Activated CD8-positive, alpha-beta T cell treated with anti-CD3 and anti-CD28 coated beads for 36 hours (primary cell): ENCODE measurements at regions not wholly inside any gene's neighbourhood (a gene's known extent, or its start where the extent isn't known, plus 50 kb on each side); places are given as distances from the start of the nearest gene placed in this dataset.

Experiments used
- ATAC-seq: fragments of 200-7000 bp; cut with Tn5 transposase; one replicate; pipeline ENCODE4 v1.10.0; 2021; ENCODE audit warnings: mild to moderate bottlenecking, moderate library complexity
- CTCF ChIA-PET: fragments of 350-600 bp; sonication (Branson Sonifier 250); formaldehyde crosslinking; loops from one replicate; lab custom pipeline; 2021; ENCODE audit warnings: antibody characterized with exemption; lab: Charles Lee
- POLR2A ChIA-PET: fragments of 350-600 bp; sonication (Branson Sonifier 250); formaldehyde crosslinking; loops from one replicate; lab custom pipeline; 2021; ENCODE audit warnings: antibody characterized with exemption; lab: Charles Lee
- DNase-seq: peaks from one replicate; pipeline ENCODE4 v3.0.0-alpha.2; 2020
- H3K27ac Mint-ChIP-seq: one replicate; pipeline ENCODE4 v1.8.0; 2021; ENCODE audit warnings: mild to moderate bottlenecking, mixed read lengths
- H3K27me3 Mint-ChIP-seq: one replicate; pipeline ENCODE4 v1.8.0; 2021; ENCODE audit warnings: mixed read lengths
- H3K36me3 Mint-ChIP-seq: one replicate; pipeline ENCODE4 v1.8.0; 2021; ENCODE audit warnings: low read depth, mixed read lengths
- H3K4me1 Mint-ChIP-seq: one replicate; pipeline ENCODE4 v1.8.0; 2021; ENCODE audit warnings: low read depth, mixed read lengths
- H3K4me3 Mint-ChIP-seq: one replicate; pipeline ENCODE4 v1.8.0; 2021; ENCODE audit warnings: mild to moderate bottlenecking, moderate library complexity, mixed read lengths
- H3K9me3 Mint-ChIP-seq: one replicate; pipeline ENCODE4 v1.8.0; 2021; ENCODE audit warnings: mixed read lengths
- intact Hi-C: fragments of 100-400 bp; cut with micrococcal nuclease; formaldehyde crosslinking; loops from one replicate; pipeline ENCODE4 v1.10.0; 2022
- TF ChIP-seq, protein P1 (sequence below): fragments of 200-600 bp; IDR thresholded peaks from one replicate; pipeline ENCODE4 v1.8.0; 2022; ENCODE audit warnings: antibody characterized with exemption, mild to moderate bottlenecking

DNA sequence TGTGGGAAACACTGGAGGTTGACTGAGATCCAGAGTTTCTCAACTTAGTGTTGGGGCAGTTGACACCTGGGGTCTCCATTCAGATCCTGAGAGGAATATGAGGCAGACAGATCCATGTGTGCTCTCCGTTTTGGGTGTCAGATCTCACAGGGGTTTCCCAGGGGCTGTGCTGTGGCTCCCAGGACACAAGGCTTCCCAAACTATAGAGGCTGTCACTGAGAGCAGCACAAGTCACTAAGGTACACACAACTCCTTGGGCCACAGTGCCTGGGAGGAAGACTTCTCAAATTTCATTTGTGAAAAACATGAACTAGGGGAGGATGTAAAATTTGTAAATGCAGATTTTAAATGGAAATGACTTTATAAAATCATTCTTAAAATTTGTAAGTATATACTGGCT lies 363.6 kb downstream of the FBXO8 start:
- ChIA-PET POLR2A (no interaction called here), CTCF (no interaction called here)
- H3K9me3 Mint-ChIP-seq: no peaks in the 10 kb centered on the region
- no peak for ATAC-seq
- H3K27ac Mint-ChIP-seq: no peak overlapping the region
- H3K4me1 Mint-ChIP-seq: no peaks in the 10 kb centered on the region
- intact Hi-C loops: no loop called here
- H3K4me3 Mint-ChIP-seq: no peak overlapping the region
- no peaks in the 10 kb centered on the region for H3K36me3 Mint-ChIP-seq
- TF ChIP-seq, protein P1, sequence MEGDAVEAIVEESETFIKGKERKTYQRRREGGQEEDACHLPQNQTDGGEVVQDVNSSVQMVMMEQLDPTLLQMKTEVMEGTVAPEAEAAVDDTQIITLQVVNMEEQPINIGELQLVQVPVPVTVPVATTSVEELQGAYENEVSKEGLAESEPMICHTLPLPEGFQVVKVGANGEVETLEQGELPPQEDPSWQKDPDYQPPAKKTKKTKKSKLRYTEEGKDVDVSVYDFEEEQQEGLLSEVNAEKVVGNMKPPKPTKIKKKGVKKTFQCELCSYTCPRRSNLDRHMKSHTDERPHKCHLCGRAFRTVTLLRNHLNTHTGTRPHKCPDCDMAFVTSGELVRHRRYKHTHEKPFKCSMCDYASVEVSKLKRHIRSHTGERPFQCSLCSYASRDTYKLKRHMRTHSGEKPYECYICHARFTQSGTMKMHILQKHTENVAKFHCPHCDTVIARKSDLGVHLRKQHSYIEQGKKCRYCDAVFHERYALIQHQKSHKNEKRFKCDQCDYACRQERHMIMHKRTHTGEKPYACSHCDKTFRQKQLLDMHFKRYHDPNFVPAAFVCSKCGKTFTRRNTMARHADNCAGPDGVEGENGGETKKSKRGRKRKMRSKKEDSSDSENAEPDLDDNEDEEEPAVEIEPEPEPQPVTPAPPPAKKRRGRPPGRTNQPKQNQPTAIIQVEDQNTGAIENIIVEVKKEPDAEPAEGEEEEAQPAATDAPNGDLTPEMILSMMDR: no peak
- no peaks in the 10 kb centered on the region for H3K27me3 Mint-ChIP-seq
- DNase-seq: no peak

GRCh38 chr4:173919196-173919595 lies 364.3 kb downstream of the FBXO8 start:
- intact Hi-C loops: no loop called here
- Mint-ChIP-seq H3K27ac (no peak overlapping the region), H3K4me3 (no peak overlapping the region), H3K27me3 (no peaks in the 10 kb centered on the region), H3K4me1 (no peaks in the 10 kb centered on the region), H3K36me3 (no peaks in the 10 kb centered on the region), H3K9me3 (no peaks in the 10 kb centered on the region)
- CTCF ChIA-PET: no interaction called here
- TF ChIP-seq, protein P1: no peak
- no peak for ATAC-seq
- POLR2A ChIA-PET: no interaction called here
- no peak for DNase-seq

- H3K27ac Mint-ChIP-seq: no peak overlapping the region
- H3K4me3 Mint-ChIP-seq: no peak overlapping the region
- H3K9me3 Mint-ChIP-seq: no peaks in the 10 kb centered on the region
- ATAC-seq: no peak
- H3K36me3 Mint-ChIP-seq: no peaks in the 10 kb centered on the region
- POLR2A ChIA-PET: interaction anchor here (0.5 kb wide), 1 partner anchor 108 kb away, joined by 3 read pairs; no protein-coding TSS in a partner anchor
- no peak for DNase-seq
- no peaks in the 10 kb centered on the region for H3K27me3 Mint-ChIP-seq
- no peaks in the 10 kb centered on the region for H3K4me1 Mint-ChIP-seq
- intact Hi-C loops: no loop called here
- CTCF ChIA-PET: no interaction called here
- TF ChIP-seq, protein P1: no peak
Observed at GRCh38 chr4:173917255-173917960, 366.1 kb downstream of the FBXO8 start.

GRCh38 chr4:173913496-173913895 lies 370.0 kb downstream of the FBXO8 start:
- H3K9me3 Mint-ChIP-seq: no peaks in the 10 kb centered on the region
- intact Hi-C loops: no loop called here
- H3K27me3 Mint-ChIP-seq: no peaks in the 10 kb centered on the region
- no peaks in the 10 kb centered on the region for H3K36me3 Mint-ChIP-seq
- TF ChIP-seq, protein P1: no peak
- no peak for ATAC-seq
- no peaks in the 10 kb centered on the region for H3K4me1 Mint-ChIP-seq
- ChIA-PET CTCF (no interaction called here), POLR2A (no interaction called here)
- no peak overlapping the region for H3K4me3 Mint-ChIP-seq
- no peak for DNase-seq
- H3K27ac Mint-ChIP-seq: no peak overlapping the region

DNA sequence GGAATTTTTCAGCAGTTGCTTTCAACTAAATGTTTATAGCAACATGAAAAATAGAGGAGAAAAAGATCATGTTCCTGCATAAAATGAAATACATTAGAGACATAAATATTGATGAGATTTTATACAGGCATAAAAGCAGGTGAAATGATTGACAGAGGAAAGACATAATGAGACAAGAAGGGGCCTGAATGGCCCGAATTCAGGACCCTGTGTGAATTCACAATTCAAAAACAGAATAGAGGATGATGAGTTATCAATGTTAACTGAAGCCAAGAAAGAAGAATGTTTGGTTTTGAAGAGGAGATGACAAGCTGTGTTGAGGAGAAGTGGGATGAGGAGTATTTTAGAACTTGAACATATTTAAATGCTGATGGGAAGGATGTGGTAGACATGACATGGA lies 371.1 kb downstream of the FBXO8 start:
- intact Hi-C loops: no loop called here
- Mint-ChIP-seq H3K9me3 (no peaks in the 10 kb centered on the region), H3K4me1 (no peaks in the 10 kb centered on the region), H3K4me3 (no peak overlapping the region), H3K36me3 (no peaks in the 10 kb centered on the region), H3K27me3 (no peaks in the 10 kb centered on the region), H3K27ac (no peak overlapping the region)
- CTCF ChIA-PET: no interaction called here
- POLR2A ChIA-PET: no interaction called here
- TF ChIP-seq, protein P1: no peak
- ATAC-seq (no peak), DNase-seq (no peak)
